ENCODE measurements at regions not wholly inside any gene's neighbourhood (a gene's known extent, or its start where the extent isn't known, plus 50 kb on each side); places are given as distances from the start of the nearest gene placed in this dataset.

DNA sequence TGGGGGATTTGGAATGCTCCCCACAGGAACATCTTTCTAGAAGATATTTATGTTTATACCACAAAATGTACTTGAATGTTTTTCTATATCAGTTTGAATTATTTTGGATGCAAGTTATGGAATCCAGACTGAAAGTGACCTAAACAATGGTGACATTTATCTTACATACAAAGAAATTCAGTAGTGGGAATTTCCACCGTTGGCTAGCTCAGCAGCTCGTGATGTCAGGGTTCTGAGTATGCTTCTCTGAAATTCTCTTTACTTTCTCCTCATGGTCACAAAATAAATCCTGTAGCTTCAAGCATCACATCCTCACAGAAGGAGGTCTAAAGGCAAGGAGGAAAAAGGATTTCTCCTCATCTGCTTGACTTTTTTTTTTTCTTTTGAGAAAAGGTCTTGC is 105.3 kb downstream of the AKAIN1 start:
- no peak overlapping the region for H3K4me3 ChIP-seq (ENCODE audit: low read depth, low read length)

DNA sequence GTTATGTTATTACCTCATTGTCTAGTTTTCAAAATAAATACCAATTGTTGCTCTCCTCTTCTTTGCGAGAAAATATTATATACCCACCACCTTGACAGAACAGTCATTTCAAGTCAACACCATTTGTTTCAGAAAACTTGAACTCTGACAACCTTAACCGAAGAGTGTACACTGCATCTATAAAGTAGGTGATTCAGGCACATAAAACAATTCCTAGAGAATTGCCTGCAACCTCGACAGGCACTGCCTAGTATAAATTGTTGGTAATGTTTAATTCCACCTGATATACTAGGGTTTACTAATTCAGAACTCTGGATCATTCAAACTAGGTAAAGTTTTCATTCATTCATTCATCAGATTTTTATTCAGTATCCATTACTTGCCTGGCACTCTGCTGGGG is 121.8 kb downstream of the AKAIN1 start:
- no peak overlapping the region for H3K4me3 ChIP-seq (ENCODE audit: low read depth, low read length)

DNA sequence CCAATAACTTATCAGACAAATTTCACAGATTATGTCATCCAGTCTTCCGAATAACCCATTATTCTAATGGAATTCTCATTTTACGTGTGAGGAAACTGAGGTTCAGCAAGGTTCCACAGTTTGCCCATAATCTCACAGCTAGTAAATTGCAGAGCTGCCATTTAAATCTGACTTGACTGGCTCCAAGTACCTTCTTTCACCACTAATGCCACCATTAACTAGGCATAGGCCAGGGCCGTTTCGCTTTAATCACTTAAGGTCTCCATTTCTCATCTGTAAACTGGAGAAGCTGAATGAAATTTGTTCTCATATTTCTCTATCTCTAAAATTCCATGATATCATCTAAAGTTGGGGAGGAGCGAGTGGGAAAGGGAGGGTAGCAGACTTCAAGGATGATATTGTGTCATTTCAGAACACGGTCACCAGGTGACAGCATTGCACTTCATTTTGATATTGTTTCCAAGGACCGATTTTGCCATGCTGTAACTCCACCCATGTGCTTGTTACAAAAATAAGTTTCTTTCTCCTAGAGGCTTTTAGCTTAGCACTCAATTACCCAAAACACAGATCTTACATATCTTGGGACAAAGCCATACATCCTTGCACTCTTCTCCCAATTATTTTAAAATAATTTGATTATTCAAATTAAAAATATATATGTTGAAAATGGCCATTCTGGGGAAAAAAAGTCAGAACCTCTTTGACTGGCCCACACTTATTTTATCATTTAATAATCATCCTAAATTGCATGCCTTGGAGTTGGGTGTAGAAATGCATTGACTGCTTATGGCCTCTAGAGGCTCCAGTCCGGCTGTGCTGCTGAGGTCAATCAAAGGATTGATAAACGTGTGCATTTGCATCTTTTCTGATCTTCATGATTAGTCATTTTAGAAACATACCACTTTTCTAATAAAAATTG is 123.8 kb downstream of the AKAIN1 start:
- H3K4me3 ChIP-seq (ENCODE audit: low read depth, low read length), result no peak overlapping the region

DNA sequence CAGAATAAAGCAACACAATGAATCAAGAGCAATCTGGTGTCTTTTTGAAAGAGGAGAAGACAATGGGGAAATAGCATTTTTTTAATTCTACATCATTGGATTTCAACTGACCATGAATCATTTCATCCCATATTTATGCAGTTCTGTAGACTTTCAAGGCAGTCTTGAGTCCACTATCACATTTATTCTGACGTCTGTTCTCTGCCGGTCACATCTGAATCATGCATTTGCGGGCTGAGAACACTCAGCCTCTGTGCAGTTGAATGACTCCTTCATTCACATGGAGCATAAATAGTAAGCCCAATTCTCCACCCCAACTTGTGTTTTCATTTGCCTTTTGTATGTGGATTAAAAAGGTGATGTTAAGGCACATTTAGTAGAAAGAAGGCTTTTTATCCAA is 128.2 kb downstream of the AKAIN1 start:
- H3K4me3 ChIP-seq (ENCODE audit: low read depth, low read length), result no peak overlapping the region

DNA sequence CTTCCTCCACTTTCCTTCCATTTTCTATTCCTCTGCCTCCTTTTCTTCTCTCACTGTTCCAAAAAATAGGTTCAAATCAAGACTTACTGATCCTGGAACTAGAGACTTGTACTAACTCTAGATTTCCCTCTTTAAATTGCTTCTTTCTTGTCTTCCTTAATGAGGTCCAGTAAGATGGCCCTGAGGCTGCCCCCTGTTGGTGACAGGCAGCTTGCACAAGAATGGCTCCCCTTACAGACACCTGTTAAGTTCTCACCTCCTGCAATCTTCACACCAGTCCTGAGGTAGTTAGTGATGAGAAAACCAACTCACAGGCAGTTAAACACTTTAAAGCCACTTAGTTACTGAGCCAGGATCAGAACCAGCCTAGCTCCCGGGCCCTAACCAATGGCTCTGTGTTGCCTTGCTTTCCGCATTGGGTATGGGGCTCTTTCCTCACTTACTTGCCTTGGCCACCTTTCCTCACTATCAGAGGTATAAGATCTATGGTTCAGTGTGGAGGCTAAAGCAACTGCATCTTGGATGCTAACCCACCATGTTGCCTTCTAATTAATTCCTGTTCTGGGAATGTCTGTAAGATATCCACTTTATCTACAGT is 130.6 kb downstream of the AKAIN1 start:
- no peak overlapping the region for H3K4me3 ChIP-seq (ENCODE audit: low read depth, low read length)

DNA sequence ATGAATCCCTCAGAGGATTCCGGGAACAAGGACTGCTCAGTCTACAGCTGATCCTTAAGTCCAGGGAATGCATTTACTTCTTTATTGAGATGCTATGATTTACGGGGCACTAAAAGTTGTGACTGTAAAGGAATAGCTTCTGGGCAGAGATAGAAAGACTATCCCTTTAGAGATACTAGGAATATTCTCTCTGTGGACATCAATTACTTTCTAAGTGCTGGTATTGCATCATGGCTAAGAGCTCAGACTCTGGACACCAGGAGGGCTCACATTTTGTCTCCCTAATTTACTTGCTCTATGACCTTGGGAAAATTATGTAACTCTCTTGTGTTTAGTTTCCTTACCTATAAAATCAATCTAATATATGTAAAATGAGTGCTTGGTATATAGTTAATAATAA is 131.4 kb downstream of the AKAIN1 start:
- H3K4me3 ChIP-seq (ENCODE audit: low read depth, low read length), result no peak overlapping the region

DNA sequence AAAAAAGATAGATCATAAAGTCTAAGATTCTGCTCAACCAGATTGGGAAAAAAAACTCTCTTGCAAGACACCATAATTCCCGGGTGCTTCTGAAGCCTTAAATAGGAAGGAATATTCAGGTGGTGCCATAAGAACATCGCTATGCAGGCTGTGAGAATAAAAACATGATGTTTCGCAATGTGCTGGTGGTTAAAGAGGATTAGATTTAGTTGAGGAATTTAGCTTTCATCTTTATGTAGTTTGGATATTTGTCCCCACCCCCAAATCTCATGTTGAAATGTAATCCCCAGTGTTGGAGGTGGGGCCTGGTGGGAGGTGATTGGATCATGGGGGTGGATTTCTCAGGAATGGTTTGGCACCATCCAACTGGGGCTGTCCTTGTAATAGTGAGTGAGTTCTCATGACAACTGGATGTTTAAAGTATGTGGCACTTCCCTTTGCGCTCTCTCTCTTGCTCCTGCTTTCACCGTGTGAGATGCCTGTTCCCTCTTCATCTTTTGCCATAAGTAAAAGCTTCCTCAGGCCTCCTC is 132.2 kb downstream of the AKAIN1 start:
- H3K4me3 ChIP-seq (ENCODE audit: low read depth, low read length), result no peak overlapping the region

DNA sequence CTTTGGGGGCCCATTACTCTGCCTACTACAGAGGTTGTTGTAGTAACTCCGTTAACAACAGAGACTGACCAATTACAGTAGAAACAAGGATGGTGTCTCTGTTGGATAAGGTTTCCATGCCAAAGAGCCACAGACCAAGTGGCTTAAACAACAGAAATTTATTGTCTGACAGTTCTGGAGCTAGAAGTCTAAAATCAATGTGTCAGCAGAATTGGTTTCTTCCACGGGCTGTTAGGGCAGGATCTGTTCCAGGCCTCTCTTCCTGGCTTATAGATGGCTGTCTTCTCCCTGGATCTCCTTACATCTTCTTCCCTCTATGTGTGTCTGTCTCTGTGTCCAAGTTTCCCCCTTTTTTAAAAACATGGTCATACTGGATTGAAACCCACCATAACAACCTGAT is 135.3 kb downstream of the AKAIN1 start:
- no peak overlapping the region for H3K4me3 ChIP-seq (ENCODE audit: low read depth, low read length)

DNA sequence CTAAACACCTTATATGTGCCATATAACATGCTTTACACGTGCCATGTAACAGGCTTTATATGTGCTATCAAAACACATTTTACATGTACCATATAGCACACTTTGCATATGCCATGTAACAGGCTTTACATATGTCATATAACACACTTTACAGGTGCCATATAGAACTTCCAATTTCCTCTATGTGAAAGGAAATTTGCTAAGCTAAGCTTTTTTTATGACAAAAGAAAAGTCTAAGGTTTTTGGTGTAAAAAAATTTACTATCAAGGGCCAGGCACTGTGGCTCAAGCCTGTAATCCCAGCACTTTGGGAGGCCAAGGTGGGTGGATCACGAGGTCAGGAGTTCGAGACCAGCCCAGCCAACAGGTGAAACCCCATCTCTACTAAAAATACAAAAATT is 136.5 kb downstream of the AKAIN1 start:
- no peak overlapping the region for H3K4me3 ChIP-seq (ENCODE audit: low read depth, low read length)

DNA sequence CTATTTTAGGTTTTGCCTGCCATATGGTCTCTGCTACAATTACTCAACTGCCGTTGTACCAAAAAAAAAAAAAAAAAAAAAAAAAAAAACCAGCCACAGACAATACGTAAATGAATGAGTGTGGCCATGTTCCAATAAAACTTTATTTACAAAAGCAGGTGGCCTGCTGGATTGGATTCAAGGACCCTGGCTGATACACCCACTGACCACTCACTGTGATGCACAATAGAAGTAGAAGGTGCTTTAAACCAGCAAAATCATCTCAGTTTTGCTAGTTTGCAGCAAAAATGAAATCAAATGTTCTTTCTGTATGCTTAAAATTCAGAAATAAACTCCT is 137.4 kb downstream of the AKAIN1 start:
- no peak overlapping the region for H3K4me3 ChIP-seq (ENCODE audit: low read depth, low read length)

DNA sequence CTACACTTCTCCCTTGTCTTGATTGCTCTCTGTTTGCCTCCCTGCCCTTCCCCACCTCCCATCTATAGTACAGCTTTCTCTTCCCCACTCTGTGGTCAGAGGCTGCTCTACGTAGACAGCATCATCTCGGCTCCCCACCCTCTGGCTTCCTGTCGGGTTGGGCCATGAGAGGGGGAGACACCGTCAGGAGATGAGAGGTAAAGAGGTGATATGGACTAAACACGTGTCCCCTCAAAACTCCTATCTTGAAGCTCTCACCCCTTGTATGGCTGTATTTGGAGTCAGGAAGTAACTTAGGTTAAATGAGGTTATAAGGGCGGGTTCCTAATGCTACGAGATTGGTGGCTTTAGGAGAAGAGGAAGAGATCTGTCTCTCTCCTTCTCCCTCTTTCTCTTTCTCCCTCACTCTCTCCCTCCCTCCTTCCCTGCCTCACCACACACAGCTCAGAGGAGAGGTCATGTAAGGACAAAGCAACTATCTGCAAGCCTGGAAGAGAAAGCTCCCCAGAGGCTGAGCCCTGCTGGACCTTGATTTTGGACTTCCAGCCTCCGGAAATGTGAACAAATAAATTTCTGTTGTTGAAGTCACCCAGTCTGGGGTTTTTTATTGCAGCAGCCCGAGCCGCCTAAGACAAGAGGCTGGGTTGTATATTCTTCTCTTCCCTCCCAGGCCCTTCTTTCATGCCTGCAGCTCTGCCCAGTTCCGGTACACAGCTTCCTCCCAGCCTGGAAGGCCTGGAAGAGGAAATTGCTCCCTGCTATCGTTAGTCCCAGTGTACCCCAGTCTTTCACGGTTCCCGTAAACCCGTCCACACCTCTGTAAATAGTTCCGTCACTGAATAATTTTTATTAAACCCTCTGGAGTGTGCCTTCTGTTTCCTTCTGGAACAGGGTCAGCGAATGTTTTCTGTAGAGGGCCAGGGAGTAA is 138.0 kb downstream of the AKAIN1 start:
- H3K4me3 ChIP-seq (ENCODE audit: low read depth, low read length), result no peak overlapping the region

DNA sequence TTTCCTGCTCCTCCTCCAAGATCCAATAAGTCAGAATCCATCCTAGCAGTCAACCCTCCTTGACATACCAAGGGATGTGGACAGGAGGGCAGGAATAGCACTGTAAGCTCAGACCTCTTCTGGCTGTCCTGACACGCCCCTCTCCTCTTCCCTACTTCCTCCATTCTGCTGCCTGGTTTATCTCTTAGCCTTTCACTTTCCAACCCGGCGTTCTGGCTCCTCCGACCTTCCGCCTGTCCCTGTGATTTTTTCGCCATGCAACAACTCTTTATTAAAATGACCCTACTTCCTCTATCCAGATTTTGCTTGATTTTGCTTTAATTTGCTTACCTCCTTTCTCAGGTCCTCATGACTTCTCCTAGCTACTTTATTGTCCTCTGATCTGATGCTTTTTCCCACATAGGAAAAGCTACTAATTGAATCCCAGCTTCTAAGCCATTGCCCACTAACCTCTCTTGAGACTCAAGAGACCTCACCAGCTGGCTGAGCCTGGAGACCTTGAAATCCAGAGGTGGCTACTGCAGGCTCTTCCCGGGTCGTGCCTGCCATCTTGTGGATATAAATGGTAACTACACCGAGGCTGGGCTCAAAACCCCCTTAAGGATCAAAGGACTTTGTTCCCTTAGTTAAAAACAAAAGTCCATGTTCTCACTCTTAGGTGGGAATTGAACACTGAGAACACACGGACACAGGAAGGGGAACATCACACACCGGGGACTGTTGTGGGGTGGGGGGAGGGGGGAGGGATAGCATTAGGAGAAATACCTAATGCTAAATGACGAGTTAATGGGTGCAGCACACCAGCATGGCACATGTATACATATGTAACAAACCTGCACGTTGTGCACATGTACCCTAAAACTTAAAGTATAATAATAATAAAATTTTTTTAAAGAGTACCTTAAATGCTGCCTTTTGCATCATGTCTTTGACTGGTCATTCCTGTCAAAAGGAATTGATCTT is 139.4 kb downstream of the AKAIN1 start:
- H3K4me3 ChIP-seq (ENCODE audit: low read depth, low read length), result no peak overlapping the region

DNA sequence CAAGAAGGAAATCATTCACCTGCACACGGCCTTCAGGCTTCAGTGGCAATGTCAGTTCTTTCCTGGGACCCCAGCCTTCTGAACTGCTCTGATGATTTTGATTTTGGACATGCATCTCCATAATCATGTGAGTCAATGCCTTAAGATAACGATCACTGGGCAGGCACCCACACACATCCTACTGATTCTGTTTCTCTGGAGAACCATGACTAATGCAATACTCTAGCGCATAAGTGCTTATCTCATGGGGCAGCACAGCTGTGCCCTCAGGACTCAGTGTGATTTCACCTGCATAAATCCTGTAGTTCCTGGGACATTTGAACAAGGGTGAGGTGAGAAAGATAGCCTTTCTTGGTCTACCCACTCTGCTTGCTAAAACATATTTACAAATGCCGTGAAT is 144.6 kb downstream of the AKAIN1 start:
- H3K4me3 ChIP-seq (ENCODE audit: low read depth, low read length), result no peak overlapping the region

DNA sequence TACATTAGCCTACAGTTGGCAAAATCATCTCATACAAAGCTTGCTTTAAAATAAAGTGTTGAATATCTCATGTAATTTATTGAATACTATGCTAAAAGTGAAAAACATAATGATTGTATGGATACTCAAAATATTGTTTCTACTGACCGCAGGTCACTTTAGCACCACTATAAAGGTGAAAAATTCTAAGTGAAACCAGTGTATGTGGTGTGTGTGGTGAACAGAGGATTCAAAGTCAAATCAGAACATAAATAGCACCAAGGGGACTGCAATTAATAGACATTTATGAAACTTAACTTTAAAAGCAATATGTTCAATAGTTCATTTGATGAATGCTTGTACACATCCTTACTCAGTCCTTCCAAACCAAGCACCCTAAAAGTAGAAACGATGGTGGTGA is 145.8 kb downstream of the AKAIN1 start:
- H3K4me3 ChIP-seq (ENCODE audit: low read depth, low read length), result no peak overlapping the region

DNA sequence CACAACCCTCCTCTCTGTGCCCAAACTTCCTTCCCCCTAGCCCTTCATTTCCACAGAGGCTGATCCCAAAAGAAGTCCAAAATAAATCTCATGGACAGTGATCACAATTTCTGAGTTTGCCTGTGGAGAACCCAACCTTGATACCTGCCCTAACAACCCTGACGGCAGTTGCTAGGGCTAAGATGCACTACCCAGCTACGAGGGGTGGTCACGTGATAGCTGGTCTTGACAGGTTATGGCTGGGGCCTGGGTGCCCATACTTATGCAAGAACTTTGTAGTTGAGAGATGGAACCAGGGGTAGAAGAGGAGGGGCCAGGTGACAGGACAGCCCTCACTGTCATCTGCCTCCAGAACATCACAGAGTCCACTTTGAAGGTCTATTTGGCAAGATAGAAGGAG is 147.9 kb downstream of the AKAIN1 start:
- no peak overlapping the region for H3K4me3 ChIP-seq (ENCODE audit: low read depth, low read length)

DNA sequence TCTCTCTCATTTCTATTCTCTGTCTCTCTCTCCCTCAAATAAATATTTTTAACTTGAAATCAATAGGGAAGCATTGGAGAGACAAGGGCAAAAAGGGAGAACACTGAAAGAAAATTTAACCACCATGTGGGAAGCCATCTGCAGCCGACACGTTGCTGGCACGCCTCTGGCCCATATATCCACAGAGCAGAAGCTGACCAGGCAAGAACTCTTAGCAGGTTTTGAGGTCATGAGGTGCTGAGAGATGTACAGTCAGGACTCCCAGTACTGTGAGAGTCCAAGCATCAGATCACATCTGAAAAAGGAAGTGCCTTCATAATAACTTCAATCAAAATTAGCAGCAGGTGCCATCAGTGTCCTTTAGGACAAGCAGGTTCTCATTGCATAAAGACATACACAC is 156.6 kb downstream of the AKAIN1 start:
- no peak overlapping the region for H3K4me3 ChIP-seq (ENCODE audit: low read depth, low read length)

DNA sequence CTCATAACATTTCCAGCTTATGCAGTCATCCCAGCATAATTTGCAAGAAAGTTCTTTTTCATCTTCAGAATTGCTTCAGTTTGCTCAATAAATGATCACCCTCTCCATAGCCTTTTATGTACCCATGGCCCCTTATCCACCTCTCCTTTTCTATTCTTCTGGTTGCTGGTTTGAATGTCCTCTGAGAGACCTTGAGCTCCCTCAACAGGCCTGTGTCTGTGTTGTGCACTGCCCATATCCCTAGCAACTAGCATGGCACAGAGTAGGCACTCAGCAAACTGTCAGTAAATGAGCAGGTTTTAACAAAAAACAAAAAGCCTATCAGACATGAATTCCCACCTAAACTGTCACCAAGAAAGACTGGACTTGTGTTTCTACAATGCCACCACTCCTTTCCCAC is 160.5 kb downstream of the AKAIN1 start:
- H3K4me3 ChIP-seq (ENCODE audit: low read depth, low read length), result no peak overlapping the region

DNA sequence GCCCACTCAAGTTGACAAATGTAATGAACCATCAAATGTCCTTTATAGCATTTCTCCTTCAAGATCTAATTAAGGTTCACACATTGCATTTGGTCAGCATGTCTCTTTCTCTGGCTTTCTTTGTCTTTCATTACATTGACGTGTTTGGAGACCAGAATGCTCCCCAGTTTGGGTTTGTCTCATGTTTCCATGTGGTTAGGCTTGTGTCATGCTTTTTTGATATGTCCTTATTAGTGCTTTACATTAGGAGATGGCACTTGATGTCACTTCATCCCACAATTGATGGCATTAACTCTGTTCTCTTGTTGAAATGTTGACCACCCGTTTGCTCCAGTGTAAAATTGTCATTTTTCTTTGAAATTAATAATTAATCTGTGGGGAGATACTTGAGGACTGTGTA is 165.8 kb downstream of the AKAIN1 start:
- no peak overlapping the region for H3K4me3 ChIP-seq (ENCODE audit: low read depth, low read length)

DNA sequence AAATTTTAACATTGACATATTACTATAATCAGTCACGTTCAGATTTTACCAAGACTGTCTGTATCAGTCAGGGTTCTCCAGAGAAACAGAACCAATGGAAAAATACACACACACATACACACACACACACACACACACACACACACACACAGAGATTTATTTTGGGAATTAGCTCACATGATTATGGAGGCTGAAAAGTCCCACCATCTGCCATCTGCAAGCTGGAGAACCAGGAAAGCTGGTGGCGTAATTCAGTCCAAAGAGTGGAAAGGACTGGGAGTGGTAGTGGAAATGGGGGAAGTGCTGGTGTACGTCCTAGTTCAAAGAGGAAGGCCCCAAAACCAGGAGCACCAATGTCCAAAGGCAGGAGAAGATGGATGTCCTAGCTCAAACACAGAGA is 166.4 kb downstream of the AKAIN1 start:
- no peak overlapping the region for H3K4me3 ChIP-seq (ENCODE audit: low read depth, low read length)

DNA sequence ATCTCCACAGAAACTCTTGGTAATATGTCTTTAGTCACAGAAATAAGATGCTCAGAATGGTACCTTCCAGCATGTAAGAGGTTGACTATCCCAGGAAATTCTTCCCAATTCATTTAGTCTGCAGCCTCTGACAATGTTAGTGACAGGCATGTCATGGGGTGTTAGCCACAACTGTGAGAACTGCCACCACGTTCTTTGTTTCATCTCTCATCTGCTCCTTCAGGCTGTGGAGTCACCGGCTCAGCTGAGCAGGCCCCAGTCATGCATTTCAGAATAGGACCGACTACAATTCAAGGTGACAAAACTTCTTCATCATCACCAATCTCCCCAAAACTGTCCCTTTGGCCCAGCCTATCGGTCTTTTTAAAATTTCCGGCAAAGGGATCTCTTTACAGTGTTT is 167.5 kb downstream of the AKAIN1 start:
- no peak overlapping the region for H3K4me3 ChIP-seq (ENCODE audit: low read depth, low read length)
